Osteoblast (primary cell): ENCODE measurements at regions not wholly inside any gene's neighbourhood (a gene's known extent, or its start where the extent isn't known, plus 50 kb on each side); places are given as distances from the start of the nearest gene placed in this dataset.

Source experiments
- DNase-seq: peaks from one replicate; pipeline ENCODE4 v3.0.0; 2011; ENCODE audit warnings: low spot score, mixed read lengths; ENCODE audit not compliant: insufficient read length; ENCODE audit errors: missing footprints
- H2AFZ ChIP-seq: 2 replicates; pipeline ENCODE4 v1.6.0; 2011; ENCODE audit warnings: mild to moderate bottlenecking, low read length
- H3K27ac ChIP-seq: 2 replicates; pipeline ENCODE4 v1.5.1; 2011; ENCODE audit warnings: mild to moderate bottlenecking, low read depth, low read length, moderate library complexity
- H3K27me3 ChIP-seq: 2 replicates; pipeline ENCODE4 v1.6.0; 2012; ENCODE audit warnings: mild to moderate bottlenecking, control low read depth, inconsistent platforms, low read length, moderate library complexity; ENCODE audit not compliant: insufficient read depth
- H3K36me3 ChIP-seq: 2 replicates; pipeline ENCODE4 v1.5.1; 2011; ENCODE audit warnings: mild to moderate bottlenecking, low read length, control low read depth, moderate library complexity; ENCODE audit not compliant: insufficient read depth
- H3K4me1 ChIP-seq: 2 replicates; pipeline ENCODE4 v1.5.1; 2011; ENCODE audit warnings: mild to moderate bottlenecking, low read length, control low read depth, moderate library complexity; ENCODE audit not compliant: insufficient read depth
- H3K4me2 ChIP-seq: 2 replicates; pipeline ENCODE4 v1.6.0; 2011; ENCODE audit warnings: mild to moderate bottlenecking, low read length; ENCODE audit not compliant: insufficient read depth
- H3K4me3 ChIP-seq: fragments of 200-600 bp; sonication (generic); 3 replicates; pipeline ENCODE4 v1.5.1; 2012; ENCODE audit warnings: mild to moderate bottlenecking, low read length, inconsistent platforms; ENCODE audit not compliant: insufficient read depth
- H3K79me2 ChIP-seq: 2 replicates; pipeline ENCODE4 v1.6.0; 2012; ENCODE audit warnings: mild to moderate bottlenecking, low read length, control low read depth, inconsistent platforms; ENCODE audit not compliant: insufficient read depth
- H3K9me3 ChIP-seq: 2 replicates; pipeline ENCODE4 v1.5.1; 2011; ENCODE audit warnings: low read depth, low read length, control low read depth
- H4K20me1 ChIP-seq: 2 replicates; pipeline ENCODE4 v1.6.0; 2012; ENCODE audit warnings: mild to moderate bottlenecking, low read length, control low read depth; ENCODE audit not compliant: insufficient read depth
- CTCF ChIP-seq: IDR thresholded peaks from 2 replicates; pipeline ENCODE4 v1.5.1; 2011; ENCODE audit warnings: mild to moderate bottlenecking, low read depth, low read length, moderate library complexity; ENCODE audit errors: extremely low read depth

GRCh38 chr12:54762390-54762789, 91.9 kb upstream of the MUCL1 start:
- no peaks in the 10 kb centered on the region for H3K79me2 ChIP-seq
- DNase-seq: no peak
- no peak overlapping the region for H2AFZ ChIP-seq
- H3K27ac ChIP-seq: no peak overlapping the region
- H3K4me2 ChIP-seq: no peak overlapping the region
- H3K27me3 ChIP-seq: no peaks in the 10 kb centered on the region
- H3K9me3 ChIP-seq: no peaks in the 10 kb centered on the region
- TF ChIP-seq CTCF: no peak
- H3K36me3 ChIP-seq: no peaks in the 10 kb centered on the region
- H3K4me1 ChIP-seq: no peaks in the 10 kb centered on the region
- no peaks in the 10 kb centered on the region for H4K20me1 ChIP-seq
- H3K4me3 ChIP-seq: no peak overlapping the region

GRCh38 chr12:54759751-54760150, 94.6 kb upstream of the MUCL1 start:
- Histone ChIP-seq H3K27me3 (no peaks in the 10 kb centered on the region), H3K4me1 (no peaks in the 10 kb centered on the region), H3K27ac (no peak overlapping the region), H3K9me3 (no peaks in the 10 kb centered on the region), H3K79me2 (no peaks in the 10 kb centered on the region), H4K20me1 (no peaks in the 10 kb centered on the region), H3K36me3 (no peaks in the 10 kb centered on the region), H3K4me2 (no peak overlapping the region), H3K4me3 (no peak overlapping the region), H2AFZ (no peak overlapping the region)
- peak; percentile 46 for TF ChIP-seq CTCF
- DNase-seq: peak; percentile 52

GRCh38 chr12:54751493-54751892, 102.8 kb upstream of the MUCL1 start:
- no peaks in the 10 kb centered on the region for H3K4me1 ChIP-seq
- no peaks in the 10 kb centered on the region for H3K27me3 ChIP-seq
- no peaks in the 10 kb centered on the region for H3K9me3 ChIP-seq
- no peak overlapping the region for H3K4me2 ChIP-seq
- H3K27ac ChIP-seq: no peak overlapping the region
- no peak for DNase-seq
- H4K20me1 ChIP-seq: no peaks in the 10 kb centered on the region
- H3K79me2 ChIP-seq: no peaks in the 10 kb centered on the region
- no peak overlapping the region for H2AFZ ChIP-seq
- no peak overlapping the region for H3K4me3 ChIP-seq
- H3K36me3 ChIP-seq: no peaks in the 10 kb centered on the region
- TF ChIP-seq CTCF: no peak

- H2AFZ ChIP-seq: no peak overlapping the region
- H3K9me3 ChIP-seq: no peaks in the 10 kb centered on the region
- H3K79me2 ChIP-seq: no peaks in the 10 kb centered on the region
- no peaks in the 10 kb centered on the region for H3K4me1 ChIP-seq
- no peaks in the 10 kb centered on the region for H4K20me1 ChIP-seq
- H3K27ac ChIP-seq: no peak overlapping the region
- no peaks in the 10 kb centered on the region for H3K27me3 ChIP-seq
- no peak overlapping the region for H3K4me3 ChIP-seq
- H3K36me3 ChIP-seq: no peaks in the 10 kb centered on the region
- peak; percentile 76 for TF ChIP-seq CTCF
- peak overlapping the region; percentile 3 for H3K4me2 ChIP-seq
- DNase-seq: peak; percentile 46
Observed at GRCh38 chr12:54749191-54749818, 101.1 kb upstream of the DCD start.
